Upper lobe of left lung (tissue), 6 donors: ENCODE measurements at regions not wholly inside any gene's neighbourhood (a gene's known extent, or its start where the extent isn't known, plus 50 kb on each side); places are given as distances from the start of the nearest gene placed in this dataset.

Source experiments
- ATAC-seq, 2 donors: fragments of 200-7000 bp; cut with Tn5 transposase; one replicate each; pipeline ENCODE4 v1.9.1; 2022; ENCODE audit warnings: mild to moderate bottlenecking in 2 of 2, moderate library complexity in 2 of 2; ENCODE audit not compliant: low FRiP score in 2 of 2
- DNase-seq, 2 donors: peaks; one replicate each; pipeline ENCODE4 v3.0.0-alpha.2; 2019 to 2020
- H3K27ac ChIP-seq, 4 donors: fragments of 200-600 bp; sonication (generic); one replicate each; pipeline ENCODE4 v1.5.1; 2016 to 2019
- H3K27me3 ChIP-seq, 4 donors: fragments of 200-600 bp; sonication (generic); one replicate each; pipeline ENCODE4 v1.5.1; 2017 to 2019
- H3K36me3 ChIP-seq, 4 donors: fragments of 200-600 bp; sonication (generic); one replicate each; pipeline ENCODE4 v1.5.1; 2016 to 2019
- H3K4me1 ChIP-seq, 4 donors: fragments of 200-600 bp; sonication (generic); one replicate each; pipeline ENCODE4 v1.5.1; 2018 to 2019
- H3K4me3 ChIP-seq, 4 donors: fragments of 200-600 bp; sonication (generic); one replicate each; pipeline ENCODE4 v1.5.1; 2017 to 2019; ENCODE audit warnings: mild to moderate bottlenecking in 2 of 4, moderate library complexity in 1 of 4
- H3K9me3 ChIP-seq, 4 donors: fragments of 200-600 bp; sonication (generic); one replicate each; pipeline ENCODE4 v1.5.1; 2018 to 2019
- CTCF ChIP-seq, 6 experiments: fragments of 450-650 bp in 4 of 6; fragments of 200-600 bp in 2 of 6; sonication (generic) in 2 of 6; IDR thresholded peaks; one replicate each; pipeline ENCODE4 v1.5.1; 2016 to 2019; ENCODE audit warnings: antibody characterized with exemption in 6 of 6
- EP300 ChIP-seq, 4 donors: sonication (generic); formaldehyde crosslinking; IDR thresholded peaks; one replicate each; pipeline ENCODE4 v1.5.1; 2017; ENCODE audit warnings: antibody characterized with exemption in 4 of 4, control low read depth in 2 of 4
- POLR2A ChIP-seq, 4 donors: fragments of 450-650 bp; IDR thresholded peaks; one replicate each; pipeline ENCODE4 v1.5.1; 2016 to 2017; ENCODE audit warnings: antibody characterized with exemption in 4 of 4, mild to moderate bottlenecking in 2 of 4
- POLR2AphosphoS5 ChIP-seq, 2 donors: sonication (generic); formaldehyde crosslinking; IDR thresholded peaks; one replicate each; pipeline ENCODE4 v1.5.1; 2017; ENCODE audit warnings: antibody characterized with exemption in 2 of 2
- WGBS, 2 donors: methylation state at CpG; one replicate each; pipeline ENCODE4 v1.1.5; 2017 to 2018; 5-methylcytosine and 5-hydroxymethylcytosine counted together
- donor health status: DM: no; HTN: no; CAD: no; lungs with moderate emphysema.
- donor health status: DM: no; HTN: yes; CAD: no; lungs with severe emphysema.

- no peak for TF ChIP-seq POLR2A (IDR thresholded peaks at IDR 0.05)
- TF ChIP-seq EP300 (IDR thresholded peaks at IDR 0.05) = no peak
- TF ChIP-seq POLR2AphosphoS5 (IDR thresholded peaks at IDR 0.05) = no peak
- no peak for TF ChIP-seq CTCF (IDR thresholded peaks at IDR 0.05)
- DNase-seq (no peak), ATAC-seq (no peak)
- peak overlapping the region in 3 of 4 donors; percentile 12 to 62 (median 50) for H3K27ac ChIP-seq
- no peaks in the 10 kb centered on the region for H3K27me3 ChIP-seq
- no peaks in the 10 kb centered on the region for H3K9me3 ChIP-seq
- no peaks in the 10 kb centered on the region for H3K36me3 ChIP-seq
- WGBS, 2 donors = 80 to 100% methylated on average over 1 of the region's 1 CpG
- peaks cover 13 to 24% (median 18%) of the 10 kb centered on the region in 4 donors for H3K4me1 ChIP-seq
- H3K4me3 ChIP-seq = no peak overlapping the region
These were observed 66.9 kb upstream of the PRDM11 start for GRCh38 chr11:45079567-45079942.

GRCh38 chr11:45079943-45080719 is 66.3 kb upstream of the PRDM11 start:
- no peak overlapping the region for H3K4me3 ChIP-seq
- ATAC-seq = peak; percentile 25 to 51
- 46 to 75% methylated on average over 10 to 16 of the region's 16 CpGs for WGBS, 2 donors

GRCh38 chr11:45082744-45083543 is 63.5 kb upstream of the PRDM11 start:
- WGBS, 2 donors = 37 to 38% methylated on average over 10 of the region's 10 CpGs

More at GRCh38 chr11:45079943-45080719, 66.3 kb upstream of the PRDM11 start:
- Histone ChIP-seq H3K4me1 (peaks cover 13 to 24% (median 18%) of the 10 kb centered on the region in 4 donors), H3K27me3 (no peaks in the 10 kb centered on the region), H3K27ac (peak overlapping the region in 3 of 4 donors; percentile 12 to 62 (median 50)), H3K9me3 (no peaks in the 10 kb centered on the region), H3K36me3 (no peaks in the 10 kb centered on the region)
- peak in 1 of 2 donors; percentile 68 for DNase-seq
- no peak for TF ChIP-seq EP300 (IDR thresholded peaks at IDR 0.05)
- no peak for TF ChIP-seq POLR2AphosphoS5 (IDR thresholded peaks at IDR 0.05)
- no peak for TF ChIP-seq CTCF (IDR thresholded peaks at IDR 0.05)
- no peak for TF ChIP-seq POLR2A (IDR thresholded peaks at IDR 0.05)

GRCh38 chr11:45083544-45084087 is 62.8 kb upstream of the PRDM11 start:
- H3K27ac ChIP-seq = peak overlapping the region in 1 of 4 donors; percentile 2
- DNase-seq (no peak), ATAC-seq (no peak)
- H3K4me1 ChIP-seq = peaks cover 13 to 24% (median 20%) of the 10 kb centered on the region in 4 donors
- H3K36me3 ChIP-seq = no peaks in the 10 kb centered on the region
- H3K9me3 ChIP-seq = no peaks in the 10 kb centered on the region
- H3K27me3 ChIP-seq = no peaks in the 10 kb centered on the region
- TF ChIP-seq EP300 (IDR thresholded peaks at IDR 0.05) (no peak), CTCF (IDR thresholded peaks at IDR 0.05) (peak in 2 of 6 experiments; percentile 10 to 17), POLR2AphosphoS5 (IDR thresholded peaks at IDR 0.05) (no peak)
- no peak overlapping the region for H3K4me3 ChIP-seq
- WGBS, 2 donors = 28 to 47% methylated on average over 3 of the region's 3 CpGs

More at GRCh38 chr11:45082744-45083543, 63.5 kb upstream of the PRDM11 start:
- Histone ChIP-seq H3K9me3 (no peaks in the 10 kb centered on the region), H3K4me3 (no peak overlapping the region), H3K36me3 (no peaks in the 10 kb centered on the region), H3K27me3 (no peaks in the 10 kb centered on the region), H3K4me1 (peaks cover 13 to 24% (median 18%) of the 10 kb centered on the region in 4 donors), H3K27ac (peak overlapping the region in 1 of 4 donors; percentile 2)
- TF ChIP-seq POLR2A (IDR thresholded peaks at IDR 0.05) (no peak), EP300 (IDR thresholded peaks at IDR 0.05) (no peak), POLR2AphosphoS5 (IDR thresholded peaks at IDR 0.05) (no peak), CTCF (IDR thresholded peaks at IDR 0.05) (no peak)
- DNase-seq (peak in 1 of 2 donors; percentile 40), ATAC-seq (peak in 1 of 2 donors; percentile 59)
